Endothelial cell of umbilical vein (primary cell): ENCODE measurements at regions not wholly inside any gene's neighbourhood (a gene's known extent, or its start where the extent isn't known, plus 50 kb on each side); places are given as distances from the start of the nearest gene placed in this dataset.

Experiments used
- BruUV-seq: library from RNA; stranded (reverse); fragments of 400-500 nt; replicated peaks from 2 replicates; lab custom pipeline; 2021; lab: Mats Ljungman, UMichigan
- CTCF ChIA-PET: fragments of 300-600, 350-600 bp; sonication (Branson Sonifier 250); formaldehyde crosslinking; loops from one replicate; lab custom pipeline; 2021; ENCODE audit warnings: antibody characterized with exemption, inconsistent platforms; lab: Charles Lee
- POLR2A ChIA-PET: fragments of 300-600, 350-600 bp; sonication (Branson Sonifier 250); formaldehyde crosslinking; loops from one replicate; lab custom pipeline; 2021; ENCODE audit warnings: antibody characterized with exemption, inconsistent platforms; lab: Charles Lee
- DNase-seq: peaks from one replicate; pipeline ENCODE4 v3.0.0-alpha.2; 2011; ENCODE audit warnings: low read depth, low spot score
- FAIRE-seq: peaks from 2 replicates; lab custom pipeline; 2011; peaks lifted over from hg19 to GRCh38; lab: Jason Lieb, UNC
- H2AFZ ChIP-seq: 2 replicates; pipeline ENCODE4 v1.6.0; 2012; ENCODE audit warnings: low read depth, low read length, control low read depth, inconsistent platforms
- H3K27ac ChIP-seq: 2 replicates; pipeline ENCODE4 v1.5.1; 2011; ENCODE audit warnings: low read depth, mild to moderate bottlenecking, control low read depth, low read length, moderate library complexity; ENCODE audit not compliant: insufficient read depth
- H3K27me3 ChIP-seq, 2 experiments: 2 replicates each; pipeline versions ENCODE4 v1.6.0 to v1.6.1; 2011; ENCODE audit warnings: low read length in 2 of 2, mixed read lengths in 1 of 2; ENCODE audit not compliant: control insufficient read depth in 2 of 2, insufficient read depth in 2 of 2
- H3K36me3 ChIP-seq, 2 experiments: 2 replicates in 1 of 2; 3 replicates in 1 of 2; pipeline ENCODE4 v1.5.1; 2011; ENCODE audit warnings: low read length in 2 of 2, mild to moderate bottlenecking in 1 of 2, moderate library complexity in 1 of 2; ENCODE audit not compliant: control insufficient read depth in 2 of 2, insufficient read depth in 2 of 2; ENCODE audit errors: extremely low read depth in 1 of 2
- H3K4me1 ChIP-seq: 3 replicates; pipeline ENCODE4 v1.5.1; 2011; ENCODE audit warnings: mild to moderate bottlenecking, low read length; ENCODE audit not compliant: control insufficient read depth, insufficient read depth; ENCODE audit errors: extremely low read depth
- H3K4me2 ChIP-seq: 2 replicates; pipeline ENCODE4 v1.6.1; 2011; ENCODE audit warnings: low read length, control low read depth, mixed read lengths; ENCODE audit not compliant: insufficient read depth
- H3K4me3 ChIP-seq, 3 experiments: fragments of 200-600 bp in 1 of 3; sonication (generic), shearing (Covaris generic) in 1 of 3; replicated peaks in 1 of 3; 2 replicates each; pipeline ENCODE4 v1.5.1; 2011 to 2016; ENCODE audit warnings: control low read depth in 3 of 3, low read length in 3 of 3, mild to moderate bottlenecking in 2 of 3, inconsistent platforms in 1 of 3, low read depth in 1 of 3, moderate library complexity in 1 of 3; ENCODE audit not compliant: insufficient read depth in 1 of 3
- H3K79me2 ChIP-seq: 2 replicates; pipeline ENCODE4 v1.6.0; 2012; ENCODE audit warnings: low read length, inconsistent platforms; ENCODE audit not compliant: control insufficient read depth, insufficient read depth
- H3K9ac ChIP-seq: replicated peaks from 2 replicates; pipeline ENCODE3; 2011; ENCODE audit warnings: low read length, control low read depth; ENCODE audit not compliant: insufficient read depth; ENCODE audit errors: extremely low read depth
- H3K9me1 ChIP-seq: replicated peaks from 3 replicates; pipeline ENCODE4 v1.6.0; 2011; ENCODE audit warnings: mild to moderate bottlenecking, low read length; ENCODE audit not compliant: control insufficient read depth, insufficient read depth; ENCODE audit errors: extremely low read depth
- H3K9me3 ChIP-seq: replicated peaks from 2 replicates; pipeline ENCODE4 v1.5.1; 2012; ENCODE audit warnings: low read length, inconsistent platforms; ENCODE audit not compliant: control insufficient read depth, insufficient read depth
- H4K20me1 ChIP-seq: replicated peaks from 2 replicates; pipeline ENCODE3; 2011; ENCODE audit warnings: mild to moderate bottlenecking, low read length; ENCODE audit not compliant: control insufficient read depth, insufficient read depth; ENCODE audit errors: extremely low read depth
- CTCF ChIP-seq, 2 donors: IDR thresholded peaks; 1 replicate in 1 of 2; 2 replicates in 1 of 2; pipeline ENCODE4 v1.5.1; 2011; ENCODE audit warnings: low read length in 2 of 2, mild to moderate bottlenecking in 2 of 2, moderate library complexity in 2 of 2, control low read depth in 1 of 2, inconsistent platforms in 1 of 2, low read depth in 1 of 2; ENCODE audit not compliant: insufficient read depth in 1 of 2; ENCODE audit errors: extremely low read depth in 1 of 2
- EZH2 ChIP-seq: IDR thresholded peaks from 2 replicates; pipeline ENCODE4 v1.6.1; 2012; ENCODE audit warnings: borderline replicate concordance, low read depth, mild to moderate bottlenecking, moderate library complexity, low read length, inconsistent platforms; ENCODE audit not compliant: severe bottlenecking
- FOS ChIP-seq: IDR thresholded peaks from 2 replicates; pipeline ENCODE4 v1.6.1; 2011; ENCODE audit warnings: mild to moderate bottlenecking, low read length, moderate library complexity, borderline replicate concordance; ENCODE audit not compliant: insufficient read depth
- GATA2 ChIP-seq: IDR thresholded peaks from 2 replicates; pipeline ENCODE4 v1.7.0; 2011; ENCODE audit warnings: low read depth, mild to moderate bottlenecking, moderate library complexity, mixed read lengths, low read length; ENCODE audit not compliant: insufficient read length, insufficient read depth
- JUN ChIP-seq: IDR thresholded peaks from 2 replicates; pipeline ENCODE4 v1.6.1; 2011; ENCODE audit warnings: borderline replicate concordance, low read depth; ENCODE audit not compliant: insufficient read length, insufficient read depth
- MAX ChIP-seq: IDR thresholded peaks from 2 replicates; pipeline ENCODE4 v1.6.1; 2011; ENCODE audit not compliant: insufficient read depth, insufficient read length
- MYC ChIP-seq: IDR thresholded peaks from one replicate; pipeline ENCODE4 v1.6.1; 2011; ENCODE audit warnings: mild to moderate bottlenecking, low read depth, low read length
- POLR2A ChIP-seq: IDR thresholded peaks from 2 replicates; pipeline ENCODE4 v1.6.1; 2012; ENCODE audit warnings: low read depth, mild to moderate bottlenecking, control low read depth, low read length
- POLR2AphosphoS5 ChIP-seq: IDR thresholded peaks from 2 replicates; pipeline ENCODE4 v1.6.1; 2012; ENCODE audit warnings: low read depth, mild to moderate bottlenecking, control low read depth, low read length, moderate library complexity; ENCODE audit not compliant: insufficient read depth
- dilution Hi-C: fragments of 300-500 bp; cut with MboI; formaldehyde crosslinking; loops from one replicate; pipeline ENCODE4 v1.15.0; 2019; ENCODE audit warnings: low sequenced_read_pairs; ENCODE audit not compliant: extremely low pct_ligation_motif_present
- intact Hi-C: fragments of 100-400 bp; cut with micrococcal nuclease; formaldehyde crosslinking; loops from one replicate; pipeline ENCODE4 v1.10.0; 2022

DNA sequence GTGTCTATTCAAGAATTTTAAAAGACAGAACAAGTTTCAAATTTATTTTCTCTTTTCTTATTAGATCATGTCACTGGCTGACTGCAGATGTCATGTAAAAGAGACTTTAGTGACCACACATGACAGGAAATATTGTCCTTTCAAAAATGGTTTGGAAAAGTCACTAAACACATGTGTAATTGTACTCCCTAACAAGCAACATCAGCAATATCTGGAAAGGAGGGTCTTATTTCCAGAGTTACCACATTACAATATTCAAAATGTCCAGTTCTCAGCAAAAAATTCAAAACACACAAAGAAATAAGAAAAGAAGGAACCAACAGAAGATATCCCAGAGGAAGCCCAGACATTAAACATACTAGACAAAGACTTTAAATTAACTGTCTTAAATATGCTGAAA lies 197.1 kb downstream of the EN1 start:
- dilution Hi-C loops: no loop called here
- TF ChIP-seq JUN (no peak), MYC (no peak), FOS (no peak)
- no TSS peak for BruUV-seq

DNA sequence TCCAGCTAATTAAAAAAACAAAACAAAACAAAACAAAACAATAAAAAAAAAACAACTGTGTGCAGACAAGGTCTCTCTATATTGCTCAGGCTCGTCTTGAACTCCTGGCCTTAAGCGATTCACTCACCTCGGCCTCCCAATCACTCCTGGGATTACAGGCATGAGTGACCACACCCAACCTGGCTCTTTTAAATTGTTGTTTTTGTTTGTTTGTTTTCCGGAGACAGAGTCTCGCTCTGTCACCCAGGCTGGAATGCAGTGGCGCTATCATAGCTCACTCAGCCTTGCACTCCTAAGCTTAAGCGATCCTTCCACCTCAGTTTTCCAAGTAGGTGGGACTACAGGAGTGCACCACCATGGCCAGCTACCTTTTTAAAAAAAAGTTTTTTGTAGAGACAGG lies 201.6 kb downstream of the EN1 start:
- ChIA-PET POLR2A (no interaction called here), CTCF (no interaction called here)
- Histone ChIP-seq H3K4me3 (no peak overlapping the region), H3K9me1 (no peaks in the 10 kb centered on the region), H3K27me3 (no peaks in the 10 kb centered on the region), H2AFZ (no peak overlapping the region), H3K9ac (no peak overlapping the region), H3K79me2 (no peaks in the 10 kb centered on the region), H3K36me3 (no peaks in the 10 kb centered on the region), H3K4me2 (no peak overlapping the region), H3K4me1 (no peaks in the 10 kb centered on the region), H4K20me1 (no peaks in the 10 kb centered on the region), H3K9me3 (no peaks in the 10 kb centered on the region), H3K27ac (no peak overlapping the region)
- no TSS peak for BruUV-seq
- TF ChIP-seq POLR2A (no peak), MAX (no peak), JUN (no peak), CTCF (IDR thresholded peaks at IDR 0.05; ENCODE audit: extremely low read depth in 1 of 2, insufficient read depth in 1 of 2, low read depth in 1 of 2, low read length in 2 of 2) (no peak), FOS (no peak), MYC (no peak), POLR2AphosphoS5 (no peak), GATA2 (no peak), EZH2 (no peak)
- DNase-seq (no peak), FAIRE-seq (no peak)
- intact Hi-C loops (no loop called here), dilution Hi-C loops (no loop called here)

More for the DNA sequence above, 197.1 kb downstream of the EN1 start:
- intact Hi-C loops: no loop called here
- DNase-seq (no peak), FAIRE-seq (no peak)
- Histone ChIP-seq H3K4me1 (no peaks in the 10 kb centered on the region), H3K4me3 (no peak overlapping the region), H3K27ac (no peak overlapping the region), H4K20me1 (no peaks in the 10 kb centered on the region), H3K9me3 (no peaks in the 10 kb centered on the region), H3K9ac (no peak overlapping the region), H3K36me3 (no peaks in the 10 kb centered on the region), H2AFZ (no peak overlapping the region), H3K4me2 (no peak overlapping the region), H3K27me3 (no peaks in the 10 kb centered on the region), H3K9me1 (no peaks in the 10 kb centered on the region), H3K79me2 (no peaks in the 10 kb centered on the region)
- CTCF ChIA-PET: no interaction called here
- POLR2A ChIA-PET: no interaction called here
